ENCODE measurements at regions not wholly inside any gene's neighbourhood (a gene's known extent, or its start where the extent isn't known, plus 50 kb on each side); places are given as distances from the start of the nearest gene placed in this dataset.

DNA sequence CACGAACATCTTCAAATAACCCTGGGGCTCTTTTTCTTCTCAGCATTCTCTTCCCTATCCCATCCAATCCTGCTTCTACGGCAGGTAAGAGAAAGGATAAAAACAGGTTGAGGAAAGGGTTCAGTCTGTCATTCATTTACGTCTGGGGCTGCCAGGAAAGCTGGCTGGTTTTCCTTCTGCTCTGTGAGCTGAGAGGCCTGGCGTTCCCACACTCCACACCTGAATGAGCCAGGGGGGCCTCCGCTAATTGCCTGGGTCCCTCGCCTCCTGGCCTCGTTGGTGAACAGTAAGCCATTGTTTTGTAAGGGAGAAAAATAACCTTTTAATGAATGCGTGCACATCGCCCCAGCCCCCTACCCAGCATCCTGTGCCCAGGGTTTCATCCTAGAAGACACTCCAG, 70.8 kb upstream of the SIM2 start:
- DNase-seq (ENCODE audit: low read depth in 2 of 2): no peak

DNA sequence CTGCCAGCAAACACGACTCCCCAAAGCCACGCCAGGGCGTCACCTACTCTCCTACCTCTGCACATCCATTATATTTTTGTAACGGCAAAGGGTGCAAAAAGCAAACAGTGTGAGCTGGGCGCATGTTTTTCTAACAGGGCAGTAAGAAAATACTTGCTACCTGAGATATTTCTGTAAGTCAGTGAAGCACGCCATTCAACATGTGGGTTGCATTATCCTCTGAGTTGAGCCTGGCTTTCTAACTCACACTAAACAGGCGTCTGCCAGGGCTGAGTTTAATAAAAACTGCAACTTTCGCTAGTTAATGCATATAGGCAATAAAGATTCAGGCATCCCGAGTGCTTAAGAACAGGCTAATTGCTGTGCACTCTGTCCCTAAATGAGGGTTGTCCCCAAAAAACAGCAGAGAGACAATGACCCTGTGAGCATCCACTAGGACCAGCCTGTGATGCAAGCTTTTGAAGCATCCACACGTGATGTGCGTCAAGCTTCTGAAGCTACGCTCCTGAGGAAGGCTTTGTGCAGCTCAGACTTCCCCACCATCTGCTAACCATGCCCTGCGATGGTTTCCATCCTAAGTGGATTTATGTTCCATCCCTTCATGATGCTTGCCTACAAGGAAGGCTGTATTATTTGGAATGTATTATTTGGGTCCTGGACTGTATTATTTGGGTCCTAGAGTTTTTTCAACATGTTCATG, 70.0 kb upstream of the SIM2 start:
- no peak for DNase-seq (ENCODE audit: low read depth in 2 of 2)

DNA sequence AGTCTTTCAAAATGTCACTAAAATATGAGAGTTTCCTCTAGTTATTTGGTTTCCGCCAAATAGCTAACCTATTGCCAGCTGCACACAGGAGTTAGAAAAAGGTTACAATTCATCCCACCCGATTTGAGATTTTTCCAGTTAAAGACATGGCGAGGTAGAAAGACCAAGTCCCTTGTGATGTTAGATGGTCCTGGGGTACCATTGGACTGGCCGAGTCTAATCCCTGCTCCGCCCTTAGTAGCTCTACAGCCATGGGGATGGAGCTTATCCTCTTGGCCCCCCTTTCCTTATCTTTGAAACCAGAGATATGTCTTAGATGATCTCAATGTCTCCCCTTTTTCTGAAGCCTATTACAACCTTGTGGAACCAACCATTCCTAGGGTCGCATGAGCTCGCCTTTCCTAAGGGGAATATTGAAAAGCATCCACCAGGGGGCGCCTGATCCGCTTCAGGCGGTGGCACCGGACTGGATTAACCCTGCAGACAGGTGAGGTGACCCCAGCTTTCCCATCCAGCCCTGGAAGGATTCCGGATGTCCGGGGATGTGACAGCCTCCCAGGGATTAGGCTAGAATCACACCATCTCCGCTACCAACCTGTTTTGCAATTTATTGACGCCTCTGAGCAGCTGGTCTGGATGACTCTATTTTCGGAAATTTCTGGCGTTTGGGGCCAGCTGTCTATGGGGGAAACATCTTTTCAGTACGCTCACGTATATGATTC, 68.3 kb upstream of the SIM2 start:
- DNase-seq (ENCODE audit: low read depth in 2 of 2): peak; percentile 51 to 71

DNA sequence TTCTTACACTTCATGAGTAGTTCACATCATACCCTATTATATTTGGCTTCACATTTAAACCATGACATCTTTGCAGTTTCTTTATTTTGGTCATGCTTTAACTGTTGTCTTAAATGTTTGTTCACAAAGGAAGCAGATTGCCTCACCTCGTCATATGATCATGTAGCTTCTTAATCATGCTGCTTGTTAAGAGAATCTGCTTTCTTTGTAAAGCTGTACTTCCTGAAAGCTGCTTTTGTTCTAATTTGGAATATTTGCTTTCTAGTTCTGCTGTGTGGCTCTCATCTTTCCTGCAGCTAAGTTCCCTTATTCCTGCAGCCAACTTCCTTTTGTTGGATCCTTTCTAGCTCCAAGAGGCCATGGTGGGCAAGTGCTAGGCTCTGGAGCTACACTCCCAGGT, 62.9 kb upstream of the SIM2 start:
- no peak for DNase-seq (ENCODE audit: low read depth in 2 of 2)

DNA sequence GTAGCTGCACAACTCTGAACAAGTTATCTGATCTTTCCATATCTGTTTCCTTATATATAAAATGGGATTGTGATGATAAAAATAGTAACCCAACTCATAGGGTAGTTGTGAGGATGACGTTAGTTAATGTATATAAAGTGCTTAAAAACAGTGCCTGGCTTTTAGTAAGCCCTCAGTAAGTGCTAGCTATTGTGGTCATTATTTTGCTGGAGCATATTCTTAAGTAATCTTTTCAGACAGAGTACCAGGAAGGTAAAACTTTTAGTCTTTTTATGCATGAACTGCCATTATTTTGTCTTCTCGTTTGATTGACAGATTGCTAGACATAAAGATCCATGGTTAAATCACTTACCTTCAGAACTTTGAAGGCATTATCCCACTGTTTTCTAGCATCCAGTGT, 62.5 kb upstream of the SIM2 start:
- no peak for DNase-seq (ENCODE audit: low read depth in 2 of 2)

DNA sequence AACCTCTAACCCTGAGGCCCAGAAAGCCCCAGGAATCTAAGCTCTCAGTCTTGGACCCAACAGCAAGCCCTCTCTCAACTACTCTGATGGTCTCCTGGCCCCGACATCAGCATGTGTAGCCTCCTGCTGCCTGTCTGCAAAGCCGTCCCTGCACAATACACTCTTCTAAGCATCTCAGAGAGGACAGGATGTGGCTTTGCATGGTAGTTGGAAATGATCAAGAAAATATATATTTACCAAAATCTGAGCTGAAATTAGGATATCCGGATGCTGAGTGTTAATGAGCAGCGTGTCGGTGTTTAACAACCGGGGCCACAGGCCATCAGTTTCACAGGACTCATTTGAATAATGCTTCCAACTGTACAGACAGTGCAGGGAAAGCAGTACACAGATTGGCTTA, 59.1 kb upstream of the SIM2 start:
- DNase-seq (ENCODE audit: low read depth in 2 of 2): no peak

DNA sequence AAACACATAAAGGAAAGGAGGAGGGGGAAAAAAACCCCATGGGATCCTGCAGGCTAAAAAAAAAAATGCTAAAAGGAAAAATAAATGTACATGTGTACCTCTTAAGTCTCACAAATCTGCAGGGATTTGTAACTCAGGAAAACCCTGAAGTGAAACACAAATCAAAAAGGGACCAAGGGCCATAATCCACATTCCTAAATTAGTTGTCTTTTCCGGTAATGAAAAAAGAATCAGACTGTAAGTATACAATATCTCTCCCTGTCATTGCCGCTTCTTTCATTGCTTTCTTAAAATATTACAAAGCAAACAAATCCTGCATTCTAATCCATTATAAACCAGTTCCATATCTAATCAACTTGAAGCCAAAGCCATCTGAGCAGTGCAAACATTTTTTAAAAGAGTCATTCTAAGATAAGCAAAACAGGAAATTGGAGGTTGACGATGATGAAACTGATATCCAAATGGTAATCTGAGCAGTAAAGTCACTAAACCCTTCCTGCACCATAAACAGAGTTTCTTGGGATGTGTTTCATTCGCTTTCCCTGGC, 58.7 kb upstream of the SIM2 start:
- no peak for DNase-seq (ENCODE audit: low read depth in 2 of 2)

DNA sequence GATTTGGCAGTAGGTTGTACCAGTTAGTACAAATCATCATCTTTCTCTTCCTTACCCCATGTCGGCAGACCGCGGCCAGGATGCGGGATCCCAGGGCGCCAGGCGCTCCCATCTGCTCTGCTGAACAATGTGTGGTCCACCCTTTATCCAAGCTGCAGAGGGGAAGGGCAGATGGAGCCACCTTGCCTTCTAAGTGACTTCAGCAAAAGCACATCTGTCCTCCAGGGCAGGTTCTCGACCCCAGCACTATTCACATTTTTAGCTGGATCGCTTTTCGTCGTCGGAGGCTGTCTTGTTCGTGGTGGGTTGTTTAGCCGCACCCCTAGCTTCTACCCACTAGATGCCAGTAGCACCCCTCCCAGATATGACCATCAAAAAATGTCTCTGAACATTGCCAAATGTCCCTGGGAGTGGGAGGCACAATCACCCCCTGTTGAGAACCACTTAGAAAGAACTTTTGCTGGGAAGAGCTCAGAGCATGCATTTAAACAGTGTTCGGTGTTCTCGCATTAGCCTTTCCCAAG, 58.1 kb upstream of the SIM2 start:
- DNase-seq (ENCODE audit: low read depth in 2 of 2): no peak

DNA sequence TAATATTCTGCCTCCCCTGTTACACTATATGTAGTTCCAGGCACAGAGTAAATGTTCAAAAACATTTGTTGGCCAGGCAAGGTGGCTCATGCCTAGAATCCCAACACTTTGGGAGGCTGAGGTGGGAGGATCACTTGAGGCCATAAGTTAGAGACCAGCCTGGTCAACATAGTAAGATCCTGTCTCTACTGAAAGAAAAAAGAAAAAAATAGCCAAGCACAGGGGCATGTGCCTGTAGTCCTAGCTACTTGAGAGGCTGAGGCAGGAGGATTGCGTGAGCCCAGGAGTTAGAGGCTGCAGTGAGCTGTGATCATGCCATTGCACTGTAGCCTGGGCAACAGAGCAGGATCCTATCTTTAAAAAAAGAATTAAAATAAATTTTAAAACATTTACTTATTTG, 57.6 kb upstream of the SIM2 start:
- no peak for DNase-seq (ENCODE audit: low read depth in 2 of 2)

DNA sequence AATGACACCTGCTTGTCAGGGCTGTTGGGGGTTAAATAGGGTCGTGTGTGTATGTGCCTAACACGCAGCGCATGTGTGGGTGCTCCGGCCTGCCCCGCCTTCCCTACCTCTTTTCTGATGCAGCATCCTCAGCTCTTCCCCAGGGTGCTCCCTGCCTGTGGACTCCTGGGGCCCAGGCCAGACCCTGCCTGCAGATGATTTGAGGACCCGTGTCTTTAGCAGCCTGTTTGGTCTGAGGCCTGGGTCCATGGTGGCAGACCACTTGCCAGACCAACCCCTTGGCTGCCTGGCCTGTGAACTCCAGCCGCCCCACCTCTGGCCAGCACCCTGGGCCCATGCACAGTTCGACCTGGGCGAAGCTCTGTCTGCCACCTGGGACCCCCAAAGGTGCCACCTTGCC, 57.0 kb upstream of the SIM2 start:
- no peak for DNase-seq (ENCODE audit: low read depth in 2 of 2)

DNA sequence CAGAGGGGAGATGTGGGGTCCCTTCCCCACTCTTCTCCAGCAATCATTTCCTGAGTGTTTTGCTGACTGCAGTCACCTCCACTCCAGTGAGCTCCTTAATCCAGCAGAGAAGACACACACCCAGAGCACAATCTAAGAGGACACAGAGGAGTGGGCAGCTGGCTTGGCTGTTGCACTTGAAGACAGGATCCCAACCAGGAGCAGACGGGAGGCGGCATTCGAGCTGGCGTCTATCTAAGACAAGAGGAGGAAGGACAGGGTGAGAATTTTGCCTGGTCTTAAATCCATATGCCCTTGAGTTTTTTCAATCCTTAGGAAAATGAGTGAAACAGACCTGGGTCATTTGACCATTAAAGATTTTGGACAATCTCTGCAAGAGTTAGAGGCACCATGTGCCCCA, 56.1 kb upstream of the SIM2 start:
- no peak for DNase-seq (ENCODE audit: low read depth in 2 of 2)

DNA sequence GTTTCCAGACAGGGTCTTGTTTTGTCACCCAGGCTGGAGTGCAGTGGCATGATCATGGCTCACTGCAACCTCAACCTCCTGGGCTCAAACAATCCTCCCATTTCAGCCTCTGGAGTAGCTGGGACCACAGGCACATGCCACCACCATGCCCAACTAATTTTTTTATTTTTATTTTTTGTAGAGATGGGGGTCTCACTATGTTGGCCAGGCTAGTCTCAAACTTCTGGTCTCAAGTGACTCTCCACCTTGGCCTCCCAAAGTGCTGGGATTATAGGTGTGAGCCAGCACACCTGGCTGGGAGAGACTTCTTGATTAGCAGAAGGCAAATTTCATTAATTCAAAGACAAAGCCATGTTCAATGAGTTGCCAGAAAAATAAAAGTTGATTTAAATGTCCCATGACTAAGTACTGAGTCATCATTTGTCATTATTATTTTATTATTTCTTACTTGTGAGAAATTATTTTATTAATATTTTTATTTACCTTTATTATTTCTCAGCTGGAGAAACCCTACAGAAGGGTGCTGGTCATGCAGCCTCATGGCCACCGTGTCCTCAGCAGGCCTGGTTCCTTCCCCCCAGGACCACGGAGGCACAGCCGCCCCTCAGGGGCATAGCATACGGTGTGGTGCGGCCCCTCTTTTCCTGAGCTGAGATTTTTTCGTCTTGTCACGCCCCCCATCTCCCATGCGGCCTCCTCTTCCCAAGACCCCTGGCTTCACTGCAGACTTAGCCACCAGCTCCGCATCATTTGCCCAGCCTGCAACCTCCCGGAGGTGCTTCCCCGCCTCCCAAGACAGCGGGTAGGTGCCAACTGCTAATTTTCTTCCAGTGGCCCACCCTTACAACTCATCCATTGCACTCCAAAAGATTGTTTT, 55.3 kb upstream of the SIM2 start:
- no peak for DNase-seq (ENCODE audit: low read depth in 2 of 2)

DNA sequence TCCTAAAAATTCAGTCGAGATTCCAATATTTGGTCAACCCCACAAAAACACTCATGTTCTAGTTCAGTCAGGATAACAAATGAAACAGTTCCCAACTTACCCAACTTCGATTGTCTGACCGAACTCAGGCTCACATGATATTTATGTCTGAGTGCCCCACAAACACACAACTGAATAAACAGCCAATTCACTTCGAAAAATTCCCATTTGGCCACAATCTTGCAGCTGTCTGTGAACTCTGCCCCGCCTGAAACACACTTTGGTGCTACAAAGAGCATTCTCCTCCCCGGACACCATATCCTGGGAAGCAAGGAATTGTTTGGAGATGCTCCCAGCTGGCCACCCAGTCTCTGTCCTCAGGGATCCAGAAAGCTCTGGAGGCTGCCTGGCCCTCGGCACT, 52.9 kb upstream of the SIM2 start:
- no peak for DNase-seq (ENCODE audit: low read depth in 2 of 2)

DNA sequence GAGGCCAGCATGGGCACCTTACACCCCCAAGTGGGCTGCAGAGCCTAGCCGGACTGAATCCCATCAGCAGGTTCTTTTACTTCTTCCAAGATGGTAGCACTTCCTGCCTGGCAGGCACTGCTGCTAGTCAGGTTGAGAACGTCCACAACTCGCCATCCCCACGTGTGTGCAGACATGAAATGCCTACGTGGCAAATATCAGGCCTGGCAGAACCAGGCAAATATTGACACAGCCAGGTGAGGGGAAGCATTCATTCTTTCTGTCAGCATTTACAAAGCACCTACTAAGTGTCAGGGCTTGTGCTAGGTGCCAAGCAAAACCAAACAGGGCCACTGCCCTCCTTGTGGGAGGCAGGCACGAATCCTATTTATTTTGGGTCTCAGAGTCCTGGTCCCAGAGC, 52.3 kb upstream of the SIM2 start:
- DNase-seq (ENCODE audit: low read depth in 2 of 2): no peak

DNA sequence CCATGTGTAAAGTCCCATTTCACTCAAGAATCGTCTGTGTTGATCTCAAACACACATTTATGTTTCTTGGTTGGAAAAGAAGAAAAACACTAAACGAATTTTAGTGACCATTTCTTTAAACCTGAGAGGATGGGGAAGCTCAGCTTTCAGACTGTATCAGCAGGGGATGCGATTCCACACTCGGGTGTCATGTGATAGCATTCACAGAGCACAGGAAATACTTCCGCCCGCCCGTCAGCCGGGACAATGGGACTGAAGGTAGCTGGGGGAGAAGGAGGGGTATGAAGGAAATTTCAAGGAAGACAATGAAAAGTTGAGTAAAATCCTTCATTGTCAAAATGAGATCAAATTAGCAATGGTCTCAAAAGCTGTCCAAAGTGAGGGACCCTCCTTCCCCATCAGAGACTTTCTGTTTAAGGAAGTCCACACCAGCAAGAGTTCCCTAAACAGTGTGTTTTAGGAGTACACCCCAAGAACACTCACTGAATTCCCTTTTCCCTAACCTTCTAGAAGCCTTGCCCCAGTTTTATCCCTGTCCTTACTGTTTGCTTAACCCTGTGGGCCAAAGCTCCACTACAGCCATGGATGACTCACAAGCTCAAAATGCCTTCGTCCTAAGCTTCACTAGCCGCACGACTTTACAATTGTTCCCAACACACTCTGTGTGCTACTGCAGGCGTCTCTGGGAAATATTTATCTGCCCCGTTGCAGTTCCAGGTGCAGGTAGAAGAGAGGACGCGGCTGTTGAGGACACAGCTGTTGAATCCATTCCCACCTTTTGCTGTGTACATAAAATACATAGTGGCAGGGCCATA, 51.4 kb upstream of the SIM2 start:
- DNase-seq (ENCODE audit: low read depth in 2 of 2): no peak
